Endothelial cell of umbilical vein (primary cell): ENCODE measurements at regions not wholly inside any gene's neighbourhood (a gene's known extent, or its start where the extent isn't known, plus 50 kb on each side); places are given as distances from the start of the nearest gene placed in this dataset.

Experiments used
- EZH2 ChIP-seq: IDR thresholded peaks from 2 replicates; pipeline ENCODE4 v1.6.1; 2012; ENCODE audit warnings: borderline replicate concordance, low read depth, mild to moderate bottlenecking, moderate library complexity, low read length, inconsistent platforms; ENCODE audit not compliant: severe bottlenecking
- GATA2 ChIP-seq: IDR thresholded peaks from 2 replicates; pipeline ENCODE4 v1.7.0; 2011; ENCODE audit warnings: low read depth, mild to moderate bottlenecking, moderate library complexity, mixed read lengths, low read length; ENCODE audit not compliant: insufficient read length, insufficient read depth
- JUN ChIP-seq: IDR thresholded peaks from 2 replicates; pipeline ENCODE4 v1.6.1; 2011; ENCODE audit warnings: borderline replicate concordance, low read depth; ENCODE audit not compliant: insufficient read length, insufficient read depth
- MYC ChIP-seq: IDR thresholded peaks from one replicate; pipeline ENCODE4 v1.6.1; 2011; ENCODE audit warnings: mild to moderate bottlenecking, low read depth, low read length
- POLR2A ChIP-seq: IDR thresholded peaks from 2 replicates; pipeline ENCODE4 v1.6.1; 2012; ENCODE audit warnings: low read depth, mild to moderate bottlenecking, control low read depth, low read length
- POLR2AphosphoS5 ChIP-seq: IDR thresholded peaks from 2 replicates; pipeline ENCODE4 v1.6.1; 2012; ENCODE audit warnings: low read depth, mild to moderate bottlenecking, control low read depth, low read length, moderate library complexity; ENCODE audit not compliant: insufficient read depth
- TF ChIP-seq, protein P1 (sequence below), 2 donors: IDR thresholded peaks; 1 replicate in 1 of 2; 2 replicates in 1 of 2; pipeline ENCODE4 v1.5.1; 2011; ENCODE audit warnings: low read length in 2 of 2, mild to moderate bottlenecking in 2 of 2, moderate library complexity in 2 of 2, control low read depth in 1 of 2, inconsistent platforms in 1 of 2, low read depth in 1 of 2; ENCODE audit not compliant: insufficient read depth in 1 of 2; ENCODE audit errors: extremely low read depth in 1 of 2

DNA sequence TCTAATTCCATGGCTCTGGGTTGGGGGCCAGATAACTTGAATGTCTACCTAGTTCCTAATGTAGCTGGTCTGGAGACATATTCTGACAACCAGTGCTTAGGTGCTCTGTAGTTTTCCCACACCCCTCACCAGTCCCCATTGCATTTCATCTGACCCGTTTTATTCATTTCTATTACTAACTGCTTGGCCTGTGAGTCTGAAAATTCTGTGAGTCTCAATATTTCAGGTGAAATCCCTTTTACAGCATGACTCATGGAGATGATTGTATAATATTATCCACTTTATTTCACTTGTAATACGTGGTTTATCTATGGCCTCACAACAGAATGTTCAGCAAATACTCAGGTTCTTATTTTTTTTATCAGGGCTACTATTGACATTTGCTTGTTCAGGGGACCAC is 103.7 kb upstream of the UGP2 start:
- no peak for TF ChIP-seq POLR2AphosphoS5
- TF ChIP-seq POLR2A: no peak
- TF ChIP-seq, protein P1, sequence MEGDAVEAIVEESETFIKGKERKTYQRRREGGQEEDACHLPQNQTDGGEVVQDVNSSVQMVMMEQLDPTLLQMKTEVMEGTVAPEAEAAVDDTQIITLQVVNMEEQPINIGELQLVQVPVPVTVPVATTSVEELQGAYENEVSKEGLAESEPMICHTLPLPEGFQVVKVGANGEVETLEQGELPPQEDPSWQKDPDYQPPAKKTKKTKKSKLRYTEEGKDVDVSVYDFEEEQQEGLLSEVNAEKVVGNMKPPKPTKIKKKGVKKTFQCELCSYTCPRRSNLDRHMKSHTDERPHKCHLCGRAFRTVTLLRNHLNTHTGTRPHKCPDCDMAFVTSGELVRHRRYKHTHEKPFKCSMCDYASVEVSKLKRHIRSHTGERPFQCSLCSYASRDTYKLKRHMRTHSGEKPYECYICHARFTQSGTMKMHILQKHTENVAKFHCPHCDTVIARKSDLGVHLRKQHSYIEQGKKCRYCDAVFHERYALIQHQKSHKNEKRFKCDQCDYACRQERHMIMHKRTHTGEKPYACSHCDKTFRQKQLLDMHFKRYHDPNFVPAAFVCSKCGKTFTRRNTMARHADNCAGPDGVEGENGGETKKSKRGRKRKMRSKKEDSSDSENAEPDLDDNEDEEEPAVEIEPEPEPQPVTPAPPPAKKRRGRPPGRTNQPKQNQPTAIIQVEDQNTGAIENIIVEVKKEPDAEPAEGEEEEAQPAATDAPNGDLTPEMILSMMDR (IDR thresholded peaks at IDR 0.05; ENCODE audit: extremely low read depth in 1 of 2, insufficient read depth in 1 of 2, low read depth in 1 of 2, low read length in 2 of 2): no peak
- no peak for TF ChIP-seq JUN
- TF ChIP-seq EZH2: no peak
- no peak for TF ChIP-seq MYC
- no peak for TF ChIP-seq GATA2
